ENCODE measurements at regions not wholly inside any gene's neighbourhood (a gene's known extent, or its start where the extent isn't known, plus 50 kb on each side); places are given as distances from the start of the nearest gene placed in this dataset.

GRCh38 chr7:22587322-22587721 is 87.3 kb upstream of the STEAP1B start:
- DNase-seq (ENCODE audit: low read depth, low spot score) = no peak

DNA sequence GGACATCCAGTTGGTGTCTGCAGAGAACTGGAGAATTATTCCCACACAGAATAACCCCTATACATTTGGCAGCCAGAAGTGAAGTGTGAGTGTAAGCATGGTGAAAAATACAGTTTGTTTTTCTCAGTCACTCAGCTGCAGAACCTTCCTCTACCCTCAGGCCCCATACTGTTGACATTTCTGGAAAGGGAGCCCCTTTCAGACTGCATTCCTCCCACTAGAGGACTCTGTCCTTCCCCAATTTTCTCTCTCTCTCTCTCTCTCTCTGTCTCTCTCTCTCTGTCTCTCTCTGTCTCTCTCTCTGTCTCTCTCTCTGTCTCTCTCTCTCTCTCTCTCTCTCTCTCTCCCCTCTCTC is 86.8 kb upstream of the STEAP1B start:
- no peak for DNase-seq (ENCODE audit: low read depth, low spot score)

DNA sequence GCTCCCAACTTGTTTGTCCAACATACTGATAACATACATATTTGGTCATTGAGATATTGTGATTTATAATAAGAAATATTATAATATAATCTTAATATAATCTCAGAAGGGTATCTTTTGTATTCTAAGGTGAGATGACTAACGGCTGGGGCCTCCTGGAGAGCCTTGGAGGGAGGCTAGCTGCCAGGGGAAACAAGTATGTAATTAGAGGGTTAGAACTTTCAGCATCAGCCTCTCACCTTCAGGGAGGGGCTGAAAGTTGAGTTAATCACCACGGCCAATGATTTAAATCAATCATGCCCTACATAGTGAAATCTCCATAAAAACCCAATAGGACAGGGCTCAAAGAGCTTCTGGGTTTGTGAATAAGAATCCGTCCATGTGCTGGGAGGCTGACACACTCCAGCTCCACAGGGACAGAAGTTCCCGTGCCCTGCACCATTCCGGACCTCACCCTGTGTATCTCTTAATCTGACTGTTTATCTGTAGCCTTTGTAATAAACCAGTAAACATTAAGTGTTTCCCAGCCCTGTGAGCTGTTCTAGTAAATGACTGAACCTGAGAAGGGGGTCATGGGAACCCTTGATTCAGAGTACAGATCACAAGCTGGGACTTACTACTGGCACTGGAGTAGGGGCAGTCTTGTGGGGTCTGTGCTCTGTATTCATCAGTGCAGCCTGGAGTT is 86.3 kb upstream of the STEAP1B start:
- DNase-seq (ENCODE audit: low read depth, low spot score) = no peak

- DNase-seq (ENCODE audit: low read depth, low spot score) = no peak
Observed at GRCh38 chr7:22584179-22584578, 84.2 kb upstream of the STEAP1B start.

DNA sequence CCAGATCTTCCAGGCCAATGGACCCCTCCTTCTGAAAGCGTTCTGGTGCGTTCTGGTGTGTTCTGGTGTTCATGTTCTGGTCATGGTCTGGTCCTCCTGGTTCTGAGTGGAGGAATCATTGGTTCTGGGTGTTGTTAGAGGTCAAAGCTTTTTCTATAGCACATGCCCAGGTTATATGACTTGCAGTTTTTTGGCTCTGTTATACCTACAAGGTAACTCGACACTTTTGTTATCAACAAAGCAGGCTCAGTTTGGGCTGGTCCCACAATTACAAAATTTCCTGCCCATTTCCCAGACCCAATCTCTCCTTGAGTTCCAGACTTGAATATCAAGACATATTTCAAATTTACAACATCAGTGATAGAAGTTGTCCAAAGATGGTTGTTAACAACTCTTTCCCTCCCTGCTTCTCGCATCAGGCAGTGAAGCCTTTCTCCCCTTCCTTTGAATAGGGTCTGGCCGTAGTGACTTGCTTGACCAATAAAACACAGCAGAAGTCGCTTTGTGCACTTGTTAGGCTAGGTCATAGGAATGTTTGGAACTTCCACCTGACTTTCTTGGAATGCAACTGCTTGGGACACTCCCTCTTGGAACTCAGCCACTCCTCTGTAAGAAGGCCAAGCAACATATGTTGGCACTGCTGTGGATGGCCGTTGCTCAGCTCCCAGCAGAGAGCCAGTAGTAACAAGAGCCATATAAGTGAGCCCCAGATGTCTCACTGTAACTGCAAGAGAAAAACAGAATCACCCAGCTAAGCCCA is 83.1 kb upstream of the STEAP1B start:
- DNase-seq (ENCODE audit: low read depth, low spot score) = no peak

DNA sequence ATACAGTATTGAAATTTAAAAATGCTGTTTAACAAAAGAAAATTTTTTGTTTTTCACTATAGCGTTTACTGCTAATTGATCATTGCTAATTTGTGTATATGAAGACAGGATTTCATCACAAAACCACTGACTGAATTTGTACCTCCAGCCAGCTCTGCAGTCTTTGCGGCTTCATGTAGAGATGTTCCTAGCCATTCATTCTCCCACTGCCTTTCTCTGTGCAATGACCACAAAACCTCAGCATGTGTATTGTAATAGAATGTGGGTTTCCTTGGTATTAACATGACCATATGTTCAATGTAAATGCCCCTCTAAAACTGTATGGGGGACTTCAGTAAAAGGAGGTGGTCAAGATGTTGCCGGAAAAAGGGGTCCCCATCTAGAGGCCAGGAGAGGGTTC is 81.1 kb upstream of the STEAP1B start:
- DNase-seq (ENCODE audit: low read depth, low spot score) = no peak

- DNase-seq (ENCODE audit: low read depth, low spot score) = no peak
Observed at GRCh38 chr7:22579961-22580360, 80.0 kb upstream of the STEAP1B start.

DNA sequence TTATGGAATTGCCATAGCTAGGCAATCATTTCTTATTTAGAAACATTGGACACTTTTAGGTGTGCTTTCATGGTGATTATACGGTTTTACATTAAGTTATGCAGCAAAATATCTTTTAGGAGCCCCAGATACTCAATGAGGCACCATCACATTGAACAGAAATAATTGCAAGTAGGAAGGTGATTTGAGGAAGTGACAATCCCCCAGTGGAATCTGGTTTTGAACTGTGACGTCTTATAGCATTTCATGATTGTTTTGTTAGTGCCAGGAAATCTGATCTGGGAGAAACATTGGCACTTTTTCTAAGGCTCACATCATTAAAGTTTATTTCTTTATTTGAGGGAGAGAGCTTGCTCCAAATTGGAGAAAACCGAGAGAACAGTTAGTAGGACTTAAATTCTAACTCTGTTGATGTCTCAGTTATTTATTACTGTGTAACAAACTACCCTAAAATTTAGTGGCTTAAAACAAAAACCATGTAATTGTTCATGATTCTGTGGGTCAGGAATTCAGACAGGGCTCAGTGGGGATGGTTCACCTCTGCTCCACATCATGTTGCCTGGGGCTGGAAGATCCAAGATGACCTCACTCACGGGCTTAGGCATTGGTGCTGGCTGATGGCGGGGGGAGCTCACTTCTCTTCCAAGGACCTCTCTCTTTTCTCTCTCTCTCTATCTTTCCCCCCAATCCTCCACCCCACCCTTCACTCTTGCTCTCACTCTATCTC is 78.2 kb upstream of the STEAP1B start:
- DNase-seq (ENCODE audit: low read depth, low spot score) = no peak

DNA sequence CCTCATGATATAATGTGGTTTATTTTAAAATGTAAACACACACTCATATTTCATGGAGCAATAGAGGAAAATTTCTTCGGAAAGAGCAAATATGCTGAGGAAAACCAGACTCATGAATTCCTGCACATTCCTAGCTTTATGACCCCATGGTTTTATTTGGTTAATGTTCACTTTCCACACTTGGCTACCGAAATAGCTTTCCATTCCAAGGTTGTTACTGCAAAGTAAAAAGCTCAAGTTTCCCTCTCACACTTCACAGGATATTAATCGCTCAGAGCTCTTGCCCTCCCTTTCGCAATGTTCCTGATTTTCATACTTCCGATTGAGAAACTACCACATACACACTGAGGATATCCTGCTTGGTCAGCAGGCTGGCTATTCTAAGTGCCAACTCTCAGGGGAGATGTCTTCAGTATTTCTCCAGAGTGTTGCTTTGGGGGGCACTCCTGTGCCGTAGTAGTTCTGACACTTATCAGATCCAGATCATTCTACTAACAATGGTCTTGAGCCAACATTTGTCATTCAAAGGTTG is 77.5 kb upstream of the STEAP1B start:
- DNase-seq (ENCODE audit: low read depth, low spot score) = no peak

DNA sequence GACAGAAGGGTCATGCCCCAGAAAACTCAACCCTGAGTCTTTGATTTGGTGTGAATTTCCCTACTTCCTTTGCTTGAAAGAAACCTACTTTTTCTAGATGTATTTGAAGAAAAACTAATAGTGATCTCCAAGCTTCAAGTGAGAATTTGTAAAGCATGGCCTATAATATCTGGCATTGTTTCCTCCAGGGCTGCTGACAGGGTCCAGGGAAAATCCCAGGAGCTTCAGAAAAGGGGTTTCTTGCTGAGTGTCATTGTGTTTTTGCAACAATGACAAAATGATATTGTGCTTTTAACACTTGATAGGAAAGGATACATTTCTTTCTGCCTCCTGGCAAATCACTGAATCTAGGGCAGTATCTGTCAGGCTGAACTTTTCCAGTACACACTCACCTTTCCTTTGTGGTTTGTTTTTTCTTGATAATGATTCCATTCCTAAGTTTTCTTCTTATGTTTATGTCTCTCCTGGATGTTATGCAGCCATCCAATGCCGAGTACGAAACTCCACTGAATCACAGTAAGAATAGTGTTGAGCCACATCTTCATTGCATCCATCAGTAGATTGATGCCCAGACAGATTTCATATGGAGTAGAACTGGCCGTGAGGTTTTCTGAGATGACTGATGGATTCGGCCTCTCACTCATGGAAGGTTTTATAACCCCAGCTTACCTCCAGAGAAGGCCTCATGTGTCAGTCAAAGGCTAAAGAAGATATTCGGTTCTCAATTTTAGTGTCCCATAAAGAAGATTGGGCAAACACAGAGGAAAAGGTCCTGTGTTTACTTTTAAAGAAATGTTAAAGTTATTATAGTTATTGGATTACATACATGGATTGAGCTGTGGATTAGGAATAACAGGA is 76.9 kb upstream of the STEAP1B start:
- no peak for DNase-seq (ENCODE audit: low read depth, low spot score)

DNA sequence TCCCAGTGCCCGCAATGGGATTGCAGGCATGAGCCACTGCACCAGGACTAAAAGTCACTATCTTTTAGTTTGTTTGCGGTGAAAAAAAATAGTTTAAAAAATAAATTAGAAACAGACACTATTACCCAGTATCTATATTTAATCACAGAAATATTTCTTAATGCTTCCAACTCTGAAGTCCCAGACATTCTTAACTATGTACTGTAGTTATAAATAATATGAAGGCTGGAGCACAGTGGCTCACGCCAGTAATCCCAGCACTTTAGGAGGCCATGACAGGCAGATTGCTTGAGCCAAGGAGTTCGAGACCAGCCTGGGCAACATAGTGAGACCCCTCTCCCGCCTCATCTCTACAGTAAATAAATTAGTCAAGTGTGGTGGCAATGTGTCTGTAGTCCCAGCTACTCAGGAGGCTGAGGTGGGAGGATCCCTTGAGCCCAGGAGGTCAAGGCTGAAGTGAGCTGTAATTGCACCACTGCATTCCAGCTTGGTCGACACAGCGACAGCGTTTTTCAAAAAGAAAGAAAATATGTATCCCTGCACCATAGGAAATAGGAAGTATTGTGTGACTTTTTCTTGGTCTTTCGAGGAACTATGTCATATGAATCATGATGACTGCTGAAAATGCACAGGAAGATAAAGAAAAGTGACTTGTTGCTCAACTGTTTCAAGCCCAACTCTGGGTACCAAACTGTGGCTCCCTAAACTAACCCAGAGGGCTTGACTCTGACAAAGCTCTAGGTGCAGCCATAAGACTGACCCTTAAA is 74.9 kb upstream of the STEAP1B start:
- DNase-seq (ENCODE audit: low read depth, low spot score) = no peak

- no peak for DNase-seq (ENCODE audit: low read depth, low spot score)
Observed at GRCh38 chr7:22572937-22573336, 72.9 kb upstream of the STEAP1B start.

DNA sequence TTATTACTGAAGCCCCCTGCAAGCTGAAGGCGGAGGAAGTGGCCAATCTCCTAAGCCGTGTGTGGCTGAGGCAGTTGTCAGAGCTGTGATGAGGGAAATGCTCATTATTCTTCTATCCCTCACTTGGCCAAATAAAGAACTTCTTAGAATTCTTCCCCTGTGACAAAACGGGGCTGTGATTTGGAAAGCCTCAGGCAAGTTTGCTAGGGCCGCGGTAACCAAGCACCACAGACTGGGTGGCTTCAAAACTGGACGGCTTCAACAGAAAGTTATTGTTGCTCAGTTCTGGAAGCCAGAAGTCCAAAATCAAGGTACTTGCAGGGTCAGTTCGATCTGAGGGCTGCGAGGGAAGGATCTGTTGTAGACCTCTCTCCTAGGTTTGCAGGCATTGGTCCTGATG is 72.3 kb upstream of the STEAP1B start:
- no peak for DNase-seq (ENCODE audit: low read depth, low spot score)

GRCh38 chr7:22571766-22572165 is 71.8 kb upstream of the STEAP1B start:
- no peak for DNase-seq (ENCODE audit: low read depth, low spot score)

GRCh38 chr7:22569586-22570321 is 69.8 kb upstream of the STEAP1B start:
- no peak for DNase-seq (ENCODE audit: low read depth, low spot score)

DNA sequence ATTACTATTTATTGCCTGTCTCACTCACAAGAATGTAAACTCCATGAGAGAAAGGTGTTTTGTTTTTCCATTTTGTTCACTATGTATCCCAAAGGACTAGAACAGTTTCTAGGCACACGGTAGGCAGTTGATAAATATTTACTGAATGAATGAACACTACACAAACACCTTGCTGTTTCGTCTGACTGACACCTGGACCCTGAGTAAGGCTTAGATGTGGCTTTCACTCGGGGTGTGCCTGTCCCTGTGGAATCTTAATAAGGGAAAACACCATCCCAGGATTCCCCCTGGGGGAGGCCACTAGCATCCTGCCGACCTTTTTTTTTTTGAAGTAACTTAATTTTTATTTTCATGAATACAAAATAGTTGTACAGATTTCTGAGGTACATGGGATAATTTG is 66.6 kb upstream of the STEAP1B start:
- no peak for DNase-seq (ENCODE audit: low read depth, low spot score)

DNA sequence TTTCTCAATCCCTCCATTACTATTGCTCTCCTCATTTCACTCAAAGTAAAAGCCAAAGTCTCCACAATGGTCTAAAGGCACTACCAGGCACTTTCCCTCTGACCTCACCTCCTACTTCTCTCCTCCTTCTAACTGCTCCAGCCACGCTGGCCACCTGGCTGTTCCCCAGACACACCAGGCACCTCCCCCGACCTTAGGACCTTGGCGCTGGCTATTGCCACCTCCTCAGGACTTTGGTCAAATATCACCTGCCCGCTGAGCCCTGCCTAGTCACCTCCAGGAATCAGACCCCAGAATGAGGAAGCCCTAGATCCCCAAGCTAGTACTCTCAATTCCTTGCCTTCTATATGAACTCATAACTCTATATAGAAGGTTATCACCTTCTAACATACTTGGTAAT is 66.2 kb upstream of the STEAP1B start:
- no peak for DNase-seq (ENCODE audit: low read depth, low spot score)

- DNase-seq (ENCODE audit: low read depth, low spot score) = no peak
Observed at GRCh38 chr7:22565315-22565811, 65.4 kb upstream of the STEAP1B start.

DNA sequence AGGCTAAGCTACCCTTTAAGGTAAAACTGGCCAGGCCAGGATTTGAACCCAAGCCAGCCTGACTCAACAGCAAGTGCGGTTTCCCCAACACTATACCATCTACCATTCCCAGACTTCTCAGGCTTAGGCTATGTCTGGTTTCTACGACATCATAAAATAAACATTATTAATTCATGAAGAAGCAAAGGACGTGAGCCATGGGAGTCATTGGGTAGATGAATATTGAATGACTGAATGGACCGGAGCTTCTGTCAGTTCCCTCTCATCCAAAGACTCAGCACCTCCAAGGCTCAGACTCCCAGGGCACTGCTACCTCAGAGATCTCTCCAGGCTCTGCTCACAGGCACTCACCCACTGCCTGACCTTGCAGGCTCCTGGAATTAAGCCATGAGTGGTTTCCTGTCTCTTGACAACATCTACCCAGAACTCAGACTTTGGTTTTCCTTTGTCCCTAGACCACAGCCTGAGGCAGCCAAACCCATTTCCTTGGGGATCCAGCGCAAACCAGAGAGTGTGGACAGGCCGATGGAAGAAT is 64.6 kb upstream of the STEAP1B start:
- DNase-seq (ENCODE audit: low read depth, low spot score) = no peak
